Tibial artery (tissue), 4 donors: ENCODE measurements at regions not wholly inside any gene's neighbourhood (a gene's known extent, or its start where the extent isn't known, plus 50 kb on each side); places are given as distances from the start of the nearest gene placed in this dataset.
"Not testable (repeated sequence)": the region's sequence is repeated elsewhere in the genome, so short reads cannot be mapped to it uniquely, and the experiment has no call there.

Experiments used
- DNase-seq, 2 donors: peaks; one replicate each; pipeline ENCODE4 v3.0.0-alpha.2; 2019
- H3K27ac ChIP-seq, 2 donors: fragments of 200-600 bp; sonication (generic) in 1 of 2; 1 replicate in 1 of 2; 2 replicates in 1 of 2; pipeline ENCODE4 v1.5.1; 2018 to 2019; ENCODE audit warnings: mild to moderate bottlenecking in 1 of 2
- H3K27me3 ChIP-seq, 2 donors: fragments of 200-600 bp; sonication (generic) in 1 of 2; one replicate each; pipeline versions ENCODE4 v1.5.1 to v1.6.0; 2016 to 2019
- H3K36me3 ChIP-seq, 3 donors: fragments of 200-600 bp; sonication (generic) in 2 of 3; one replicate each; pipeline ENCODE4 v1.5.1; 2016 to 2019; ENCODE audit warnings: mild to moderate bottlenecking in 2 of 3
- H3K4me1 ChIP-seq, 4 donors: fragments of 200-600 bp; sonication (generic) in 2 of 4; 1 replicate in 3 of 4; 2 replicates in 1 of 4; pipeline ENCODE4 v1.5.1; 2016 to 2019
- H3K4me3 ChIP-seq, 2 donors: fragments of 200-600 bp; sonication (generic) in 1 of 2; 1 replicate in 1 of 2; 2 replicates in 1 of 2; pipeline ENCODE4 v1.5.1; 2018 to 2019; ENCODE audit warnings: mild to moderate bottlenecking in 2 of 2
- H3K9me3 ChIP-seq, 3 donors: fragments of 200-600 bp; sonication (generic) in 1 of 3; one replicate each; pipeline ENCODE4 v1.5.1; 2016 to 2019
- intact Hi-C: fragments of 100-400 bp; cut with DNase I; formaldehyde crosslinking; loops from one replicate; pipeline ENCODE4 v1.15.0; 2023; ENCODE audit warnings: low total_unique reads
- TF ChIP-seq, protein P1 (sequence below), 2 experiments: fragments of 200-600 bp in 1 of 2; fragments of 450-650 bp in 1 of 2; IDR thresholded peaks; one replicate each; pipeline ENCODE4 v1.5.1; 2017 to 2019; ENCODE audit warnings: antibody characterized with exemption in 2 of 2, mild to moderate bottlenecking in 1 of 2, moderate library complexity in 1 of 2

DNA sequence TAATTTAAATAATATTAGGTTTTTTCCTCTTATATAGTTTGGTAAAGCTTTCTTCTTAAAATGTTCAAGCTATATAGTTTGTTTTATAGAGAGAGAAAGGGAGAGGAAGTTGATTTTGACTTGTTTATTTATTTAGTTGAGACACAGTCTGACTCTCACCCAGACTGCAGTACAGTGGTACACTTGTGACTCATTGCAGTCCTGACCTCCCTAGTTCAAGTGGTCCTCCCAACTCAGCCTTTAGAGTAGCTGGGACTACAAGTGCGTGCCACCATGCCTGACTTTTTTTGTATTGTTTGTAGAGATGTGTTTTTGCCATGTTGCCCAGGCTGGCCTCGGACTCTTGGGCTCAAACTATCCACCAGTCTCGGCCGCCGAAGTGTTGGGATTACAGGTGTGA, 187.4 kb upstream of the TGIF2LY start:
- H3K4me3 ChIP-seq, H3K4me1 ChIP-seq, H3K36me3 ChIP-seq, H3K9me3 ChIP-seq, H3K27me3 ChIP-seq, H3K27ac ChIP-seq, DNase-seq, intact Hi-C loops: not testable (repeated sequence)

DNA sequence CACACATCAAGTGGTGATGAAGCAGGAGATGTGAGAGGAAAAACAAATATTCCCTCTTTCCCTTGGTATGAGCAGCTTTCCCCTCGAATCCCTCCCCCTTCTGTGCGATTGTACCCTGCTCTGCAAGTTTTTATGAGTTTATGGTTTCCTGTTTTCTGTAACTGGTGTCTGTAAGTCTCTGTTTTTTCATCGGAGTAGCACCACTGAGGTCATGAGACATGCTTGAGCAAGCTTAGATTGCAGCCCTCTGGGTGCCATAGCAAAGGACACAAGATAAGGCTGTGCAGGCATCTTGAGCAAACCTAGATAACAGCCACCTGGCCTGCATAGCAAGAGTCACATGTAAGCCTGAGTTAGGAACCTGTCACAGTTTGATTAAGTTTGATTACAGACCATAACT, 174.6 kb upstream of the TGIF2LY start:
- H3K27me3 ChIP-seq, intact Hi-C loops, H3K4me1 ChIP-seq, H3K36me3 ChIP-seq, H3K9me3 ChIP-seq, H3K27ac ChIP-seq, DNase-seq, H3K4me3 ChIP-seq: not testable (repeated sequence)

DNA sequence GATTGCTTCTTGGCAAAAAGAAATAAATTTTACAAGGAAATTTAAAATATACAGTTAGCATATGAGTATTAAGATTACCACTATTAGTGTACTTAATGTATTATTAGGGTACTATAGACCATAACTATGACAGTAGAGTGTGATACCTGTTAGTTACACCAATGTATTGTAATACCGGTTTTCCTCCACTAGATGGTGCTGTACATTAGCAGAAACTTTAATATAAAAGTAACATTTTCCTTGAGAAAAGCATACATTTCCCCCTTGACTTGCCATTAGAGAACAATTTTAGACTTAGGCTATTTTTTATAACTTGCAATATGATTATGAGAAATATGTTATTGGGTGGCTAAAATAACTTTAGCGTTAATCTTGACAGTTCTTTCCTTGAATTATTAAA, 173.3 kb upstream of the TGIF2LY start:
- H3K4me1 ChIP-seq, H3K27ac ChIP-seq, intact Hi-C loops, H3K9me3 ChIP-seq, DNase-seq, H3K27me3 ChIP-seq, H3K4me3 ChIP-seq, H3K36me3 ChIP-seq: not testable (repeated sequence)
- TF ChIP-seq, protein P1, sequence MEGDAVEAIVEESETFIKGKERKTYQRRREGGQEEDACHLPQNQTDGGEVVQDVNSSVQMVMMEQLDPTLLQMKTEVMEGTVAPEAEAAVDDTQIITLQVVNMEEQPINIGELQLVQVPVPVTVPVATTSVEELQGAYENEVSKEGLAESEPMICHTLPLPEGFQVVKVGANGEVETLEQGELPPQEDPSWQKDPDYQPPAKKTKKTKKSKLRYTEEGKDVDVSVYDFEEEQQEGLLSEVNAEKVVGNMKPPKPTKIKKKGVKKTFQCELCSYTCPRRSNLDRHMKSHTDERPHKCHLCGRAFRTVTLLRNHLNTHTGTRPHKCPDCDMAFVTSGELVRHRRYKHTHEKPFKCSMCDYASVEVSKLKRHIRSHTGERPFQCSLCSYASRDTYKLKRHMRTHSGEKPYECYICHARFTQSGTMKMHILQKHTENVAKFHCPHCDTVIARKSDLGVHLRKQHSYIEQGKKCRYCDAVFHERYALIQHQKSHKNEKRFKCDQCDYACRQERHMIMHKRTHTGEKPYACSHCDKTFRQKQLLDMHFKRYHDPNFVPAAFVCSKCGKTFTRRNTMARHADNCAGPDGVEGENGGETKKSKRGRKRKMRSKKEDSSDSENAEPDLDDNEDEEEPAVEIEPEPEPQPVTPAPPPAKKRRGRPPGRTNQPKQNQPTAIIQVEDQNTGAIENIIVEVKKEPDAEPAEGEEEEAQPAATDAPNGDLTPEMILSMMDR (IDR thresholded peaks at IDR 0.05): peak in 1 of 2 experiments; percentile 47

DNA sequence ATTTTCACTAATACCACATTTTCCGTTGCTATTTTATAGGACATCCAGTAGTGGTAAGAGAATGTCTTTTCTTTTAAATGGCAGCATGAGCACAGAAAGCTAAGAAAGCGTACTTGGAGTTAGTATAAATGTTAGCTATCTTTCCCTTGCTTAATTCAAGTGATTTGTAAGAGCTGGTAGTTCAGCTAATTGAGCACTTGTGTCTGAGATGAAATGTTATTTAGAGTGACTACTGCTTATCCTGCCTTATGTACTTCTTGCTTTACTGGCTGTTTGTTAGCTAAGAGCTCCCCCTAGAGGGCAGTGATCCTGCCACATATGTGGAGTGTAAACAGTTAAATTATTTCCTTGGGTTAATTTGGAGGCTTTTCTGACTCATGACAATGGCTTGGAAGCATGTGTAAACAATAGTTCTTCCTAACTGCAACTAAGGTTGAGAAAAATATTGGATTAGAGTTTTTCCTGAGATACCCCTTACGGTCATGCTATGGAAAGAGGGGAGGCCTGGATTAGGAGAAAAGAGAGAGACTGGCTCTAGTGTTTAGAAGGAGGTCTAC, 171.9 kb upstream of the TGIF2LY start:
- H3K9me3 ChIP-seq, H3K4me3 ChIP-seq, intact Hi-C loops, H3K27ac ChIP-seq, H3K27me3 ChIP-seq, DNase-seq, H3K4me1 ChIP-seq, H3K36me3 ChIP-seq: not testable (repeated sequence)

DNA sequence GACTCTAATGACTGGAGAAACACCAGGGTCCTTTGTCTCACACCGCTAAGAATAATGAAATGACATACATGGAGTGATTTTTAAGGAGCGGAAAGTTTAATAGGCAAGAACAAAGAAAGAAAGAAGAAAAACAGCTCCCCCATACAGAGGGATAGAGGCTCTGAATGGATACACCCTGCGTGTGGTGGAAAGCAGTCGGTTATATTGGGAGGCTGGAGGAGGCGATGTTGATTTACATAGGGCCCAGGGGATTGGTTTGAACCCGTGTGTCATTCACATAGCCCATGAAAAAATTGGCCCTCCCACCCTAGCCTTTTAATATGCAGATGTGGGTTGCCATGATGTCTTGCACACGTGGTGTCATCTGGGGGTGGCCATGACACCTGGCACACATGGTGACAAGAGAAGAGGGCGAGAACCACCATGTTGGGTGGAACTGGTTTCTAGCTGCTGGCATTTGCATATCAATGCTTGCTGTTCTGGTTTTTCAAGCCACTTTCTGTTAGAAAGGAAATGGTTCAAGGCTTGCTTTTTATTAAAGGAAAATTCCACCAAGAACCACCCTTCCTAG, 168.5 kb upstream of the TGIF2LY start:
- H3K27ac ChIP-seq: not testable (repeated sequence)

More for the DNA sequence above, 168.5 kb upstream of the TGIF2LY start:
- intact Hi-C loops, DNase-seq, H3K4me3 ChIP-seq, H3K9me3 ChIP-seq, H3K36me3 ChIP-seq, H3K4me1 ChIP-seq, H3K27me3 ChIP-seq: not testable (repeated sequence)
